Keratinocyte (primary cell): ENCODE measurements at regions not wholly inside any gene's neighbourhood (a gene's known extent, or its start where the extent isn't known, plus 50 kb on each side); places are given as distances from the start of the nearest gene placed in this dataset.

Source experiments
- DNase-seq: peaks from one replicate; pipeline ENCODE4 v3.0.0-alpha.2; 2011; ENCODE audit warnings: low read depth, missing footprints, low spot score
- FAIRE-seq: peaks from 2 replicates; lab custom pipeline; 2011; peaks lifted over from hg19 to GRCh38; lab: Jason Lieb, UNC
- H2AFZ ChIP-seq: 2 replicates; pipeline ENCODE4 v1.6.0; 2012; ENCODE audit warnings: low read length, control low read depth, inconsistent platforms; ENCODE audit not compliant: control insufficient read depth
- H3K27ac ChIP-seq: 2 replicates; pipeline ENCODE4 v1.5.1; 2011; ENCODE audit warnings: low read length; ENCODE audit not compliant: control insufficient read depth, insufficient read depth
- H3K27me3 ChIP-seq: 3 replicates; pipeline ENCODE4 v1.6.0; 2011; ENCODE audit warnings: low read length; ENCODE audit not compliant: control insufficient read depth, insufficient read depth; ENCODE audit errors: extremely low read depth
- H3K36me3 ChIP-seq, 2 experiments: 2 replicates in 1 of 2; 3 replicates in 1 of 2; pipeline ENCODE4 v1.5.1; 2011; ENCODE audit warnings: low read length in 2 of 2, mild to moderate bottlenecking in 1 of 2; ENCODE audit not compliant: control insufficient read depth in 2 of 2, insufficient read depth in 2 of 2; ENCODE audit errors: extremely low read depth in 1 of 2
- H3K4me1 ChIP-seq: 3 replicates; pipeline ENCODE4 v1.5.1; 2011; ENCODE audit warnings: low read length; ENCODE audit not compliant: control insufficient read depth, insufficient read depth; ENCODE audit errors: extremely low read depth
- H3K4me2 ChIP-seq: 3 replicates; pipeline ENCODE4 v1.6.0; 2011; ENCODE audit warnings: low read depth, low read length; ENCODE audit not compliant: control insufficient read depth, insufficient read depth; ENCODE audit errors: extremely low read depth
- H3K4me3 ChIP-seq, 3 experiments: fragments of 200-600 bp in 1 of 3; sonication (generic) in 1 of 3; 2 replicates in 2 of 3; 3 replicates in 1 of 3; pipeline ENCODE4 v1.5.1; 2011 to 2016; ENCODE audit warnings: low read length in 3 of 3, mild to moderate bottlenecking in 3 of 3, control low read depth in 2 of 3, inconsistent platforms in 1 of 3, low read depth in 1 of 3, mixed read lengths in 1 of 3, mixed run types in 1 of 3, moderate library complexity in 1 of 3; ENCODE audit not compliant: control insufficient read depth in 2 of 3, insufficient read depth in 2 of 3; ENCODE audit errors: extremely low read depth in 1 of 3
- H3K79me2 ChIP-seq: 2 replicates; pipeline ENCODE4 v1.6.0; 2012; ENCODE audit warnings: low read length; ENCODE audit not compliant: control insufficient read depth, insufficient read depth
- H3K9ac ChIP-seq: 3 replicates; pipeline ENCODE4 v1.6.0; 2011; ENCODE audit warnings: low read length; ENCODE audit not compliant: control insufficient read depth, insufficient read depth; ENCODE audit errors: extremely low read depth
- H3K9me1 ChIP-seq: 3 replicates; pipeline ENCODE4 v1.6.0; 2011; ENCODE audit warnings: low read length; ENCODE audit not compliant: control insufficient read depth, insufficient read depth; ENCODE audit errors: extremely low read depth
- H3K9me3 ChIP-seq: 2 replicates; pipeline ENCODE4 v1.5.1; 2012; ENCODE audit warnings: low read depth, low read length; ENCODE audit not compliant: control insufficient read depth
- H4K20me1 ChIP-seq: 3 replicates; pipeline ENCODE4 v1.6.0; 2011; ENCODE audit warnings: low read length; ENCODE audit not compliant: control insufficient read depth, insufficient read depth; ENCODE audit errors: extremely low read depth
- EZH2 ChIP-seq: IDR thresholded peaks from one replicate; pipeline ENCODE4 v1.6.1; 2012; ENCODE audit warnings: inconsistent platforms, mild to moderate bottlenecking, low read length, moderate library complexity
- dilution Hi-C: fragments of 300-500 bp; cut with MboI; formaldehyde crosslinking; loops from one replicate; pipeline ENCODE4 v1.7.0; 2020; ENCODE audit warnings: low sequenced_read_pairs; ENCODE audit not compliant: extremely low pct_ligation_motif_present
- small RNA-seq, 3 experiments: library from RNA; depleted of rRNA; stranded (forward); fragments of <200 nt; gene quantifications; one replicate each; pipeline ENCODE3, GENCODE V24; 2012; ENCODE audit warnings: low read depth in 3 of 3, low replicate concordance in 1 of 3; ENCODE audit not compliant: insufficient read length in 3 of 3
- TF ChIP-seq, protein P1 (sequence below), 3 experiments: IDR thresholded peaks in 1 of 3; conservative IDR thresholded peaks in 1 of 3; optimal IDR thresholded peaks in 1 of 3; 2 replicates in 2 of 3; 3 replicates in 1 of 3; pipeline versions ENCODE3 to v1.5.1; 2011; ENCODE audit warnings: low read length in 3 of 3, mild to moderate bottlenecking in 3 of 3, moderate library complexity in 2 of 3, control low read depth in 1 of 3, inconsistent platforms in 1 of 3; ENCODE audit not compliant: insufficient read depth in 2 of 3; ENCODE audit errors: extremely low read depth in 1 of 3

- no peak overlapping the region for H3K4me3 ChIP-seq
- H3K27ac ChIP-seq = no peak overlapping the region
- FAIRE-seq (no peak), DNase-seq (no peak)
- TF ChIP-seq, protein P1, sequence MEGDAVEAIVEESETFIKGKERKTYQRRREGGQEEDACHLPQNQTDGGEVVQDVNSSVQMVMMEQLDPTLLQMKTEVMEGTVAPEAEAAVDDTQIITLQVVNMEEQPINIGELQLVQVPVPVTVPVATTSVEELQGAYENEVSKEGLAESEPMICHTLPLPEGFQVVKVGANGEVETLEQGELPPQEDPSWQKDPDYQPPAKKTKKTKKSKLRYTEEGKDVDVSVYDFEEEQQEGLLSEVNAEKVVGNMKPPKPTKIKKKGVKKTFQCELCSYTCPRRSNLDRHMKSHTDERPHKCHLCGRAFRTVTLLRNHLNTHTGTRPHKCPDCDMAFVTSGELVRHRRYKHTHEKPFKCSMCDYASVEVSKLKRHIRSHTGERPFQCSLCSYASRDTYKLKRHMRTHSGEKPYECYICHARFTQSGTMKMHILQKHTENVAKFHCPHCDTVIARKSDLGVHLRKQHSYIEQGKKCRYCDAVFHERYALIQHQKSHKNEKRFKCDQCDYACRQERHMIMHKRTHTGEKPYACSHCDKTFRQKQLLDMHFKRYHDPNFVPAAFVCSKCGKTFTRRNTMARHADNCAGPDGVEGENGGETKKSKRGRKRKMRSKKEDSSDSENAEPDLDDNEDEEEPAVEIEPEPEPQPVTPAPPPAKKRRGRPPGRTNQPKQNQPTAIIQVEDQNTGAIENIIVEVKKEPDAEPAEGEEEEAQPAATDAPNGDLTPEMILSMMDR (optimal IDR thresholded peaks at IDR 0.05 in 1 of 3, IDR thresholded peaks at IDR 0.05 in 1 of 3, conservative IDR thresholded peaks at IDR 0.05 in 1 of 3; ENCODE audit: extremely low read depth in 1 of 3, insufficient read depth in 2 of 3, low read length in 3 of 3) = no peak
- no peak for TF ChIP-seq EZH2
- dilution Hi-C loops = no loop called here
- H3K4me1 ChIP-seq = no peaks in the 10 kb centered on the region
- no peak overlapping the region for H3K9ac ChIP-seq
- H4K20me1 ChIP-seq = no peaks in the 10 kb centered on the region
- H3K27me3 ChIP-seq = no peaks in the 10 kb centered on the region
- no peaks in the 10 kb centered on the region for H3K9me3 ChIP-seq
- H3K9me1 ChIP-seq = no peaks in the 10 kb centered on the region
- H3K36me3 ChIP-seq = no peaks in the 10 kb centered on the region
- H2AFZ ChIP-seq = no peak overlapping the region
- H3K4me2 ChIP-seq = no peak overlapping the region
- no peaks in the 10 kb centered on the region for H3K79me2 ChIP-seq
Measured at GRCh38 chr6:84815896-84816735, 51.7 kb upstream of the TBX18 start.

Small RNAs in the stretch of these regions (small RNA-seq; reads per million reads assigned to genes)
- gene AL109941.1 = 0 reads per million in 3 experiments
